Adrenal gland (tissue), 9 donors: ENCODE measurements at regions not wholly inside any gene's neighbourhood (a gene's known extent, or its start where the extent isn't known, plus 50 kb on each side); places are given as distances from the start of the nearest gene placed in this dataset.

Source experiments
- DNase-seq, 7 donors: peaks; one replicate each; pipeline ENCODE4 v3.0.0-alpha.2; 2019 to 2020
- H3K27ac ChIP-seq, 5 donors: fragments of 200-600 bp; sonication (generic) in 4 of 5; 1 replicate in 3 of 5; 2 replicates in 2 of 5; pipeline versions ENCODE4 v1.5.1 to v1.8.0; 2016 to 2020; ENCODE audit warnings: mild to moderate bottlenecking in 1 of 5
- H3K27me3 ChIP-seq: fragments of 200-600 bp; 2 replicates; pipeline ENCODE4 v1.8.0; 2021
- H3K36me3 ChIP-seq, 2 donors: fragments of 200-600 bp; replicated peaks in 1 of 2; 1 replicate in 1 of 2; 2 replicates in 1 of 2; pipeline versions ENCODE4 v1.5.1 to v1.8.0; 2018 to 2022
- H3K4me1 ChIP-seq, 2 donors: fragments of 200-600 bp; replicated peaks in 1 of 2; 1 replicate in 1 of 2; 2 replicates in 1 of 2; pipeline versions ENCODE4 v1.5.1 to v1.8.0; 2018 to 2021
- H3K4me3 ChIP-seq, 4 donors: fragments of 200-600 bp; sonication (generic) in 3 of 4; one replicate each; pipeline ENCODE4 v1.5.1; 2016 to 2018
- H3K9me3 ChIP-seq, 3 donors: fragments of 200-600 bp; sonication (generic) in 1 of 3; replicated peaks in 1 of 3; 1 replicate in 2 of 3; 2 replicates in 1 of 3; pipeline versions ENCODE4 v1.5.1 to v1.8.0; 2016 to 2021
- CTCF ChIP-seq, 6 experiments: fragments of 450-650 bp in 4 of 6; fragments of 200-600 bp in 2 of 6; sonication (generic) in 1 of 6; IDR thresholded peaks; 1 replicate in 5 of 6; 2 replicates in 1 of 6; pipeline versions ENCODE4 v1.5.1 to v1.8.0; 2016 to 2021; ENCODE audit warnings: antibody characterized with exemption in 6 of 6, mild to moderate bottlenecking in 2 of 6, moderate library complexity in 1 of 6
- POLR2A ChIP-seq, 2 donors: fragments of 450-650 bp; IDR thresholded peaks; one replicate each; pipeline ENCODE4 v1.6.1; 2017; ENCODE audit warnings: antibody characterized with exemption in 2 of 2, mild to moderate bottlenecking in 2 of 2, moderate library complexity in 1 of 2
- WGBS, 4 donors: extraction: QIAGEN DNeasy Blood & Tissue Kit in 2 of 4; methylation state at CpG; one replicate each; pipeline versions ENCODE4 v1.1.5 to v1.1.7; 2013 to 2017; 5-methylcytosine and 5-hydroxymethylcytosine counted together
- intact Hi-C, 2 donors: fragments of 100-400 bp; cut with DNase I; formaldehyde crosslinking; loops; one replicate each; pipeline versions ENCODE4 v1.14.1 to v1.15.0; 2022 to 2023
- donor health status: healthy with polysubstance abuse.
- donor health status: Bipolar disorder and iron deficiency.
- donor health status: DM: yes; HTN: yes; CAD: no.
- donor health status: DM: no; HTN: no; CAD: no.
- donor health status: DM: no; HTN: no; CAD: no.

- no peak overlapping the region for H3K4me3 ChIP-seq
- WGBS, 4 donors = 39 to 76% (median 58%) methylated on average over 23 to 26 of the region's 26 CpGs
- intact Hi-C loops = no loop called here
- no peaks in the 10 kb centered on the region for H3K27me3 ChIP-seq
- DNase-seq = peak in 6 of 7 donors; percentile 54 to 74 (median 56)
- no peaks in the 10 kb centered on the region for H3K9me3 ChIP-seq
- peak overlapping the region in 3 of 5 donors; percentile 45 to 77 (median 63) for H3K27ac ChIP-seq
- H3K36me3 ChIP-seq = no peaks in the 10 kb centered on the region
- H3K4me1 ChIP-seq = no peaks in the 10 kb centered on the region
- TF ChIP-seq POLR2A (IDR thresholded peaks at IDR 0.05) (peak in 1 of 2 donors; percentile 22), CTCF (IDR thresholded peaks at IDR 0.05) (no peak)
Observed at GRCh38 chr3:13263770-13264467, 156.2 kb downstream of the NUP210 start.

GRCh38 chr3:13262493-13263211 is 157.5 kb downstream of the NUP210 start:
- Histone ChIP-seq H3K36me3 (no peaks in the 10 kb centered on the region), H3K4me3 (no peak overlapping the region), H3K27me3 (no peaks in the 10 kb centered on the region), H3K4me1 (no peaks in the 10 kb centered on the region), H3K27ac (no peak overlapping the region), H3K9me3 (no peaks in the 10 kb centered on the region)
- TF ChIP-seq CTCF (IDR thresholded peaks at IDR 0.05) = no peak
- no peak for TF ChIP-seq POLR2A (IDR thresholded peaks at IDR 0.05)
- intact Hi-C loops = no loop called here
- WGBS, 4 donors = 66 to 79% (median 74%) methylated on average over 7 of the region's 7 CpGs
- peak in 1 of 7 donors; percentile 26 for DNase-seq

GRCh38 chr3:13261892-13262291 is 158.2 kb downstream of the NUP210 start:
- TF ChIP-seq POLR2A (IDR thresholded peaks at IDR 0.05) = no peak
- intact Hi-C loops = no loop called here
- Histone ChIP-seq H3K4me3 (no peak overlapping the region), H3K27ac (no peak overlapping the region), H3K9me3 (no peaks in the 10 kb centered on the region), H3K27me3 (no peaks in the 10 kb centered on the region), H3K4me1 (no peaks in the 10 kb centered on the region), H3K36me3 (no peaks in the 10 kb centered on the region)
- no peak for DNase-seq
- WGBS, 4 donors = 82 to 93% (median 85%) methylated on average over 6 of the region's 6 CpGs

GRCh38 chr3:13261104-13261830 is 158.9 kb downstream of the NUP210 start:
- Histone ChIP-seq H3K4me3 (no peak overlapping the region), H3K9me3 (no peaks in the 10 kb centered on the region), H3K27ac (no peak overlapping the region), H3K4me1 (no peaks in the 10 kb centered on the region), H3K36me3 (no peaks in the 10 kb centered on the region), H3K27me3 (no peaks in the 10 kb centered on the region)
- WGBS, 4 donors = 84 to 89% (median 86%) methylated on average over 13 to 15 of the region's 15 CpGs
- TF ChIP-seq POLR2A (IDR thresholded peaks at IDR 0.05) (no peak), CTCF (IDR thresholded peaks at IDR 0.05) (no peak)
- intact Hi-C loops = no loop called here
- no peak for DNase-seq
